ENCODE measurements at regions not wholly inside any gene's neighbourhood (a gene's known extent, or its start where the extent isn't known, plus 50 kb on each side); places are given as distances from the start of the nearest gene placed in this dataset.
"Not testable (repeated sequence)": the region's sequence is repeated elsewhere in the genome, so short reads cannot be mapped to it uniquely, and the experiment has no call there.

DNA sequence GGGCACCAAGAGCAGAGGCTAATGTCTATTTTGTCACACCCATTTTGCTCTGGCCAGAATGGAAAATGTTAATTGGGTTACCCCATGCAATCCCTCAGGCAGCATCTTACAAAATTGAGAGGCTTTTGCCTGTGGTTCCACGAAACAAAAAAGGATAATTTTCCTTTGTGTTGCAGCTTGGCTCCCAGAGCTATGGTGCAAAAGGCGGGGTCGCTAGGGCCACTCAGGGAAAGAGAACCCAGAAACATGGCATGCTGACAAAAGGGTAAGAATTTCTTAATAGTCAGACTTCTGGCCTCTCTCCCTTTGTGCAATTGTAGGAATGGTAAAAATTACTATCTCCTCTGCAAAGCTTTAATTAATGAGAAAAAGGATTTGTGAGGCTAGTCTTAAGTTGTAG, 119.6 kb upstream of the BANK1 start:
- FAIRE-seq (no peak), DNase-seq (ENCODE audit: insufficient read length, low spot score) (no peak)

DNA sequence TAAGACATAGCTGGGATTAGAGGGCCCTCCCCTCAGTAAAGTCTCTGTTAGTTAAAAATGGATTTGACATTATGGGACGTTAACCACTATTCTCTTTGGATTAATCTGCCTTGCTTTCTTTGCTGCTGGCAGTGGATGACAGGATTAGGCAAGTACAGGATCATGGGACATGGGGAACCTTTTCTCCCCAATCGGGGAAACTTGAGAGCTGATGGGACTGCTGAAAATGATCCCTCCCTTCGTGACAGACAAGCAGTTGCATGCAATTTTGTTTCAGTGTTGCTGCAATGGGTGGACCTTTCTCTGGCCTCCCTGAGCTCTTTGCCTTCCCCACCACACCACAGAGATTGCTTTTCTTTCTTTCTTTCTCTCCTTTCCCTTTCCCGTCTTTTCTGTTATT, 120.2 kb upstream of the BANK1 start:
- FAIRE-seq (no peak), DNase-seq (ENCODE audit: insufficient read length, low spot score) (no peak)

DNA sequence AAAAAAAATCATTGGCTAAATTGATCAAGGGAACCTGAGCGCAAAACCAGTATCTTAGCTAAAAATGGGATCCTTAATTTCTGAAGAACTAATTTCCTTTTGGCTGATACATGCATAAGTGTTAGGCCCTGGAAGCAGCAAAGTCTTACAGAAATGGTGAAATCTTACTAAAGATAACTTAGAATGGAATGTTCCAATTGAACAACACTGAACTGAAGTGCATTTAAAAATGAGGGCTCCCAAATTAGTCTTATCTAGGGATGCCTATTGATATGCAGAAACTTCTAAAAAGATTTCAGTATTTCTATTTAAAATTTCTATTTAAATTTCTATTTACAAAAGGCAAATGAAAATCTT, 120.7 kb upstream of the BANK1 start:
- no peak for DNase-seq (ENCODE audit: insufficient read length, low spot score)
- FAIRE-seq, result no peak

DNA sequence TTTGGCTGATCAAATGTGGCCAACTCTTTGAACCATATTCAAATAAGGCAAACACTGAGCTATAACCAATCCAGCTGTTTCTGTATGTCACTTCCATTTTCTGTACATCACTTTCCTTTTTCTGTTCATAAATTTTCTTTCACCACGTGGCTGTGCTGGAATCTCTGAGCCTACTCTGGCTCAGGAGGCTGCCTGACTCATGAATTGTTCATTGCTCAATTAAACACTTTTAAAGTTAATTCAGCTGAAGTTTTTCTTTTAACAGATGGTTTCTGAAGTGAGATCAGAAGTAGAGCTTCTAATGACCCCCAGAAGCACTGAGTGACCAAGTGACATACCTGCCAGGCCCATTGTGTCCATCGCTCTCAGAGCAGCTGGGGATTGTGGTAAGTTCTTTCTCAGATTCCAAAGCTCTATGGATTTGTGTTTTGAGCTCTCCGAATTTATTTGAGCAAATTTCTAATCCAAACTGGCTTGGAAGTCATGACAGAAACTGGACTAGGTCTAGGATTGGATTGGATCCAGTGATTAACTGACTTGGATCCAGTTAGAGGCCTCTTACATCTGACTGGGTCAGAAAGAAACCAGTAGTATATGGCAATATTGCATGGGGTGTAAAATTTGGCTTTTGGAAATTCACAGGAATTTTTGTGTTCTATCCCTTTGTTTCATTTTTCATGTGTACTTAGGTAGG, 121.2 kb upstream of the BANK1 start:
- FAIRE-seq (no peak), DNase-seq (ENCODE audit: insufficient read length, low spot score) (no peak)

DNA sequence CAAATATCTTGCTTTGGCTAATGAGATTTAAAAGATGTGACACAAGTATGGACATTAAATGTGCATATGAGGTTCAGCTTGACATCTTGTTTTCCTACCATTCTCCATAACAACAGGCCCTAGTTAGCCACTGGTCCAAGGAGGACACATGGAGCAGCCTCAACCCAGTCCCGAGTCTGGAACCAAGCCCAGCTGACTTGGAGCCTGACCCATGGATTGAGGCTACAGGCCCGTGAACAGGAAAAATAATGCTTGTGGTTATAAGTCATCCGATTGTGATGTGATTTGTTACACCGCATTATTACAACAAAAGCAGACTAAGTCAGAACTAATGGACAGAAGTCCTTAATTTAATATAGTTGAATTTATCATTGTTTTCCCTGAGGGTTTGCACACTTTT, 123.2 kb upstream of the BANK1 start:
- DNase-seq (ENCODE audit: insufficient read length, low spot score) (no peak), FAIRE-seq (no peak)

DNA sequence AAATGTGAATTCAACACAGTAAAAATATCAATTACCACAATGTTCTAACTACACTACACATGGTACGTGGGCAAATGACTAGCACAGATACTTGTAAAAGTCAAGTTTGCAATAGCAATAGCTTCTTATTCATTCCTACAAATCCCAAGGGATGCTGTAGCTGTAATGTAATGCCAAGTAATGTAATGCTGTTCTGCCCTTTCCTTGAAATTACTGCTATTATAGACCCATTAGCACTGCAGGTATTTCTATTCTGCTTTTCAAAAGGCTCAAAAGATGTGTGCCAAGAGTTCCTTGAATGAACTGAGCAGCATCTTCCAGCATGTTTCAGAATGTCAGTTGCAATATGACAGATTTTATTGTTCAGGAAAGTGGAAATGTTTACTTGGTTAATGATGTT, 129.9 kb upstream of the BANK1 start:
- FAIRE-seq (no peak), DNase-seq (ENCODE audit: insufficient read length, low spot score) (no peak)

DNA sequence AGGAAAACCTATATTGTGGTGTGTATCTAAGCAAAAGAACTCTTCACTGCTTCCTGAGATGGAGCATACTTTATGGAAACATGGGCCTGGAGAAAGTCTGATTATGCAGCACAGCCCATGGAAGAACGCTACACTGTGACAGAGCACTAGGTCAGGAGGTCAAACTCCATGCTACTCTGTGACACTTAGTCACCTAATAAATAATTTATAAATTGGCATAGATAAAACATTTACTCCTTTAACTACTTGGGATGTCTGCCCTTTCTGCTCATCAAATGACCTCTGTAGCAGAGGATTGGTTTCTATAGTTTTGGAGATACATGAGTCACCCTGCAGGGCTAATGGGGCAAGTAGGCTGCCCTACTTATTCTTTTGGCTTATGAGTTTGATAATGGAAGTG, 134.7 kb upstream of the BANK1 start:
- FAIRE-seq (no peak), DNase-seq (ENCODE audit: insufficient read length, low spot score) (no peak)

DNA sequence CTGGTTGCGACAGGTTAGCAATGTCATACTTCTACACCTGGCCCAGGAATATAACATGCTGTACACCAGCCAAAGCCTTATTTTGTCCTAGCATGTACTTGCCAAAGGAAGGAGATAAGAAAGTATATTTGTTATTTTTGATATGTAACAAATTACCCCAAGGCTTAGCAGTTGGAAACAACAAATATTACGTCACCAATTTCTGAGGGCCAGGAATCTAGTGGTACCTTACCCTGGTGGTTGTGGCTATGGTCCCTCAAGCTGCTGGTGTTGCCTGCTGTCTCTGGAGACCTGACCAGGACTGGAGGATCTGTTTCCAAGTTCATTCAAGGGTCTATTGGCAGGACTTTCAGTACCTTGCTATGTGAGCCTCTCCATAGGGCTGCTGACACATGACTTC, 135.5 kb upstream of the BANK1 start:
- DNase-seq (ENCODE audit: insufficient read length, low spot score) (no peak), FAIRE-seq (no peak)

DNA sequence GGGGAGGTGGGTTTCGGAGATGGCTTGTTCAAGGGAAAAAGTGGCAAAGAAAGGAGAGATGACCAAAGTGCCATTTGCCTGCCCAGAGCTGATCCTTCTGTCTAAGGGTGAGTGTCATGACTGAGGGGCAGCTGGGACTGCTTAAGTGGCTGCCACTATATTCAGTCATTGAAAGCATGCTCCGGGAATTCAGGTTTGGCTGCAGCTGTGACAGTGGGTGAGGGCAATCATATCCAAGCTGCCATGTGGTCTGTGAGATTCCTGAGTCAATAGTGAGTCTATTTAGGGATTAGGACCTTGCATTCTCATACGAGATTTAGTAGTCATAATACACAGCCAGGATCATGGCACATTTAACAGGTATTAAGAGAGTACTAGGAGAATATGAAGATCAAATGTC, 138.8 kb upstream of the BANK1 start:
- FAIRE-seq, result no peak
- no peak for DNase-seq (ENCODE audit: insufficient read length, low spot score)

DNA sequence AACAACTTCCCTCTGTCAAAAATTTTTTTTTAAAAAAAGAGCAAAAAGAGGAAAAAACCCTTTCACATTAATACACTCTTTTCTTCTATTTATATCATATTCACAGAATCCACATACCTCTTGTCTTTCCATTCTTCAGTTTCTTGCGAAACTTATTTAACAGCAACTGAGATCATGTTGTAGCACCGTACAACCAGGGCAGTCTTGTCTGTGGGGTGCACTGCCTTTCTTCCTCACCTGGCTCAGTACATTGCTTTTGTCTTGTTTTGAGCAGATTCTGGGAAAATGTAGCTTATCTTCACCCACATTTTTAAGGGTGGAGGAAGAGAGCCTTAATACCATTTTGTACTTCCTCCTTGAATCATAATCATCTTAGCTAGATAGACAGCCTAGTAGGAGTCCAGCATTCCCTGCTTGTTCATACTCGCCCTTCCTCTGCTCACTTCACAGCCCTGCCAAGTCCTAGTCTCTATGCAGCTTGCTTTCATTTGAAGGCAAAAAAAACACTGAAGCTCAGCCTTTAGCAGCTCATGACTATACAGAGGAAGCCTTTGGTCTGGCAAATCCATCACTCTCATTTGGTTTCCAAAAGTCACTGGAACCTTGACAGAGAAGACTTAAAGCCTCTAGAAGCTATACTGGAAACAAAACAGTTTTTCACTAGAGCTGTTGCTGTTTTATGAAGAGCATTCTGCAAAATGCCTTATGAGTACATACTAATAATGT, 140.6 kb upstream of the BANK1 start:
- DNase-seq (ENCODE audit: insufficient read length, low spot score) (no peak), FAIRE-seq (no peak)

DNA sequence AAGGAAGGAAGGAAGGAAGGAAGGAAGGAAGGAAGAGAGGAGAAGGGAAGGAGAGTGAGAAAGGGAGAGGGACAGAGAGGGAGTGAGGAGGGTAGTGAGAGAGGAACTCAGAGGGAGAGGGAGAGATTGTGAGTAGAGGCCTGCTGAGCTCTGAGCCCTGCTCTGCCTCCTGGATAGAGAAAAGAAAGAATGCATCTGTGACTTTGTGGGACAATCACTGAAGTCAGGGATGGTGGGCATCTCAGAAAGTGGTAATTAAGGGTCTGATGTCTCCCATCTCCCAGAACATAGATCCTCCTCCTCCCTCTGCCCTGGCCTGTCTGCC, 142.9 kb upstream of the BANK1 start:
- no peak for DNase-seq (ENCODE audit: insufficient read length, low spot score)
- no peak for FAIRE-seq

DNA sequence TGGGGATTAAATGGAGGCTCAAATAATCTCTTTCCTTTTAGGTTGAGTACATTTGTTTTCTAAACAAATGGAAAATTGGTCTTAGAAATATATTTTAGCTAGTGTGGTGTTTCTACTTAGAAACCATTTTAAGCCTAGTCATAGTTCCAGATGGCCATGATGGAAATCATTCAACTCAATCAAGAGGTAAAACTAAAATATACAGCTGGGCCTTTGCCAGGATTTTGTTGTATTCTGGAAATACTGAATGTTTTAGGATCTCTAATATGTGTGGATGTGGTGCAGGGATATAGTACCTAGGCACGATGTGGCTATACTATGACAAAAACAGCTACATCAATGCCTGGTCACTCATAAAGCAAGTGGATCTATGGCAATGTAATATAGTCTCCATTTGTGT, 146.0 kb upstream of the BANK1 start:
- FAIRE-seq (no peak), DNase-seq (ENCODE audit: insufficient read length, low spot score) (no peak)

DNA sequence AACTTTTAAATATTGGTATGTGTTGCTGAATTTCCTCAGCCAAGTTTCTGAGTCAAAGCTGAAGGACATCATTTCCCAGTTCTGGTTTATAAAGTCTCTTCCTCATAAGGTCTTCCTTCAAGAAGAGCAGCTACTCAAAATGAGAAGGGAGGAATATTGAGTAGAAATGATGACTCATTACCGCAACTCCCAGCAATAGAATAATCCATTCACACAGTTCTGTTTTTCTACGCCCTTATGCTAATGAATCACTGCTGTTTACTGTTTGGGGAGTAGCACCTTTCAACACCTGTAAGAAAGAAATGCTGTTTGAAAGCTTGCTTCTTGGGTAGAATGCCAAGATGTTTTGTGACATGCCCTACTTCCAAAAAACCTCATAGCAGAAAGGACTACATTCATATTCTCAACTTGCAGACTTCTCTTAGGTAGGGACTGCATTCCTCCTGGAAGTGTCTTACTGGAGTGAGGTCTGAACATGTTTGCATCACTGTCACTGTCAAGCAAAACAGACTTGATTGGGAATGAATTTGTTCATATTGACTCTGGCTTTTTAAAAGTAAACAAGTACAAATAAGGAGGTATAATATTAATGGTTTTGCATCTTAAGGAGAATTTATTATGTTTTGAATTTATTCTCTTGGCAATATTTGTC, 147.2 kb upstream of the BANK1 start:
- no peak for FAIRE-seq

DNA sequence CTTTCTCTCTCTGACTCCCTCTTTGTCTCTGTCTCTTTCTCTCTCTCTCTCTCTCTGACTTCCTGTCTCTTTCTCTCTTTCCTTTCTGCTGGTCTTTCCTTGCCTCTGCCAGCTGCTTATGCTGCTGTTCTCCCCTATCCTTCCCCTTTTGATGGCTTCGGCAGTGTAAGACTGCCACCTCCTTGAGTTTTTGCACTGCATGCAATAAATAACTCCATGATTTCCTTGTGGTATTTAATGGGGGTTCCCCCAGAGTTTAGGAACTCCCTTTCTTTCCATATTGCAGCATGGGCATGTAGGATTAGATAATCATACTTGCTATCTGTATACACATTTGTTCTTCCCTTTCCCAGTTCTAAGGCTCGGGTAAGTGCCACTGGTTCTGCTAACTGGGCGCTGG, 157.8 kb upstream of the BANK1 start:
- not testable (repeated sequence) for DNase-seq (ENCODE audit: insufficient read length, low spot score); FAIRE-seq

More for the DNA sequence above, 147.2 kb upstream of the BANK1 start:
- no peak for DNase-seq (ENCODE audit: insufficient read length, low spot score)

DNA sequence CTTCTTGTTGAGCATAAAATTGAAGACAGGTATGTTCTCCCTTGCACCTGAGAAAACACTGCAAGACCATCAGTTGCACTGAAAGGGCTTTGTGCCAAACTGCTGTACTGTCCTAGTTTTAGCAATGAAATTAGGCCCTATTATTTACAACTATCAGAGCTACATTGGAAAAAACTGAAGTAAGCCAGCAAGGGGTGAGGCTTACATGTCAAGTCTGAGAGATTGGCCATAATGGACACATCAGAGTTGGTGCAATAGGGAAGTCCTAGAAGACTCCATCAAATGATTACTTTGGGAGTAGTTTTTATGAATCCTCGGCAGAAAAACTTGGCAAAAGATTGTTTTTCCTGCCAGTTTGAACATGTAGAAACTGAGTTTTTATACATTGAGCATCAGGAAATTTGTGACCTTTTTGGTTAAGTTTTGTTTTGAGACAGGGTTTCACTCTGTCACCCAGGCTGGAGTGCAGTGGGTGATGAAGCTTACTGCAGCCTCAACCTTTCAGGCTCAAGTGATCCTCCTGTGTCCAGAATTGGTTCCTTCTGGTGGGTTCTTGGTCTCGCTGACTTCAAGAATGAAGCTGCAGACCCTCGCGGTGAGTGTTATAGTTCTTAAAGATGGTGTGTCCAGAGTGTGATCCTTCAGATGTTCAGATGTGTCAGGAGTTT, 160.1 kb upstream of the BANK1 start:
- DNase-seq (ENCODE audit: insufficient read length, low spot score) (no peak), FAIRE-seq (no peak)

DNA sequence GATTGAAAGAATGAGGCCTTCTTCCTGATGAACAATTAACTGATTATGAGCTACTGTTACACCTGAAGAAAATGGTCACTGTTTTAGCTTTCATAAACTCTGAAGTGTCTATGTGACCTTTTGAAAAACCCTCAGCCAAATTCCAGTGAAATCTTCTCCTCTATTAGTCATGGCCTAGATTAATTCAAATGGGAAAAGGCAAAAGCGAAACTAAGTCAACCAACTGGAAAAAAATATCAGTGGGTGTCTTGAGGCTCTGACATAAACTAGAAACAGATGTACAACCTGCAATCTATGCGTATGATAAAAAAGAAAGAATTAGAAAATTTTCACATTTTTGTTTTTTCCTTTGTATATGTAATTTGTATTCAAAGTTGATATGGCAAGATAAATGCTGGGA, 169.4 kb upstream of the BANK1 start:
- DNase-seq (ENCODE audit: insufficient read length, low spot score) (no peak), FAIRE-seq (no peak)

DNA sequence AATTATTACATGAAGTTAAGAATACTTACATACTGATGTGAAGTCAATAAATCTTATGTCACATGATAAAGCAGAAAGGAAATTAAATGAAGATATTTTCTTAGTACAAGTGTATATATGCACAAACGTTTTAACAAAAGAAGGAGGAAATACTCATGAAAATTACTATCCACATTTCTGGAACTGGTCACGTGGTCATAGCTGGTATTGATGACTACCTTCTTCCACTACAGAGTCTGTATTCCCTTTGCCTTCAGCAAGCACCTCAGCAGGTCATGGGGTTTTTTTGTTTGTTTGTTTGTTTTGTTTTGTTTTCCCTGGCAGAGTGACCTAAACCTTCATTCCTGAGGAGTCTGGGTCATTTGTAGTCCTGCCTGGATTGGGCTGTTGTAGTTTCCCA, 174.9 kb upstream of the BANK1 start:
- FAIRE-seq, result no peak
- DNase-seq (ENCODE audit: insufficient read length, low spot score), result no peak

DNA sequence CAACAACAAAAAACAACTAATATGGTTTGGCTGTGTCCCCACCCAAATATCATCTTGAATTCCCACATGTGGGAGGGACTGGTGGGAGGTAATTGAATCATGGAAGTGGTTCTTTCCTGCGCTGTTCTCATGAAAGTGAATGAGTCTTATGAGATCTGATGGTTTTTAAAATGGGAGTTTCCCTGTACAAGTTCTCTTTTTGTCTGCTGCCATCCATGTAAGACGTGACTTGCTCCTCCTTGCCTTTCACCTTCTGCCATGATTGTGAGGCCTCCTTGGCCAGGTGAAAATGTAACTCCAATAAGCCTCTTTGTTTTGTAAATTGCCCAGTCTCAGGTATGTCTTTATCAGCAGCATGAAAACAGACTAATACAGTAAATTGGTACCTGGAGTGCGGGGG, 183.5 kb upstream of the BANK1 start:
- FAIRE-seq; DNase-seq (ENCODE audit: insufficient read length, low spot score): not testable (repeated sequence)

DNA sequence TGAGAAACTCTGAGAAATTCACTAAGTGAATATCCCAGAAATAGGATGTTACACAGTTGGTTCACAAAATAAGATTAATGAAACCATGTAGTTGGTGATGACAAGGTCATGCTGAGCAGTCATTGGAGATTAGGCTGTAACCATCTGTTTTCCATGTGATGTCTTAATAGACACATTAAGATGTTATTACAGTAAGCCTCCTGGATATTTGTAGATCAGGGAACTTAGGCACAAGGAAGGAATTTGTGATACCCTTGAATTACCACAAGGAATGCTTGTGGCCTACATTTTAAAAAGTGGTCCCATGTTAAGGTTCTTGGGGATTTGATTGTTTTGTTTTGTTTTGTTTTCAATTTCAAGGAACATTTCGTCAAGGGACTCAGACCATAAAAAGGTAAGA, 185.6 kb upstream of the BANK1 start:
- DNase-seq (ENCODE audit: insufficient read length, low spot score) (no peak), FAIRE-seq (no peak)

DNA sequence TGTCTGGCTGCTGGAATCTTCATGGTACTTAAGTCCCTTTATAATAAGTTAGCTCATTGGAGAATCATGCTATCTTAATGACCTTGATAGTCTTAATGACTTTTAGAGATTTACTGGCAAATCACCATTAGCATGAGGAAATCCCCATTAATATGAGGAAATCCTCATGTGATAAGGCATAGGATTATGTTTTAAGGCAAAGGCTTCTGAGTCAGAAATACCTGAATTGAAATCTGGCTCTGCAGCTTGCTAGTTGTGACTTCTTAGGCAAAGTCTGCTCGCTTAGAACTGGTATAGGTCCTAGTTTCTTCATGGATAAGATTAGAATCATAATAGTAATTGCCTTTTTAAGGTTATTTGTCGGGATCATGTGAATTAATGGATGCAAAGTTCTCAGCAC, 190.2 kb upstream of the BANK1 start:
- no peak for FAIRE-seq

DNA sequence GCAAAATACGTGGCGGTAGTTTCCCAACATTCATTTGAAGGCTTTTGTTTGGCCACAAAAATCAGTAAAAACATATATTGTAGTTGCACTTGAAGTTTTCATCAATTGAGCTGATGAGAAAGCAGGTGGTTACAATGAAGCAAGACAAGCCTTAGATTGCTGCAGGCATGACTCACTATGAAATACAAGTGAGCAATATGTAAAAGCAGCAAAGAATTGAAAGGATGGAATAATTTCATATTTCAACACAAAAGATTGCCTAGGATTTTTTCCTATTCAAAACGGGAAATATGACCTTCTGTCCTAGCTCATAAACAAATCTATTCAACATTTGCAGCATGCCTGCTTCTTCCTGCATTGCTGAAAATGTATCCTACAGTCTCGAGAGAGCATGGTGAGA, 190.9 kb upstream of the BANK1 start:
- no peak for FAIRE-seq
- no peak for DNase-seq (ENCODE audit: insufficient read length, low spot score)

More for the DNA sequence above, 190.2 kb upstream of the BANK1 start:
- no peak for DNase-seq (ENCODE audit: insufficient read length, low spot score)

Measured in GM19239 (cell line).